ENCODE measurements at regions not wholly inside any gene's neighbourhood (a gene's known extent, or its start where the extent isn't known, plus 50 kb on each side); places are given as distances from the start of the nearest gene placed in this dataset.

DNA sequence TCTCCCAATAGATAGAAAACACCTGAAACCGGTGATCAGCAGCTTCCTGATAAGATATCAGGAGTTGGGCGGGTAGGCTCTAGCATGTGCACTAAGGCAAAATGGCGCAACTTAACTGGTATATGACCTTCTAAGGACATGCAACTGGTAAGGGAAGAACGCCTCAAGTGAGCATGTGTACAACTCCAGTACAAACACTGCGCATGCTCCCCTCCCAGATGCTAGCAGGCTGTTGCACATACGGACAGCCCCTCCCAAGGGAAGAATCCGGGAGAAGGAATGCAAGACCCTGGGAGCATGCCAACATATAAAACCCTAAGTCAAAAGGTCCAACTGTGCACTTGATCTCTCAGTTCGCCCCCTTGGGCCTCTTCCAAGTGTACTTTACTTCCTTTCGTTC lies 110.8 kb downstream of the TSEN15 start:
- TF ChIP-seq CTCF (IDR thresholded peaks at IDR 0.05 in 8 of 11, conservative IDR thresholded peaks at IDR 0.05 in 3 of 11) (no peak), POLR2AphosphoS5 (IDR thresholded peaks at IDR 0.05) (no peak)

Measured in spleen (tissue), 7 donors.